ENCODE measurements at regions not wholly inside any gene's neighbourhood (a gene's known extent, or its start where the extent isn't known, plus 50 kb on each side); places are given as distances from the start of the nearest gene placed in this dataset.

DNA sequence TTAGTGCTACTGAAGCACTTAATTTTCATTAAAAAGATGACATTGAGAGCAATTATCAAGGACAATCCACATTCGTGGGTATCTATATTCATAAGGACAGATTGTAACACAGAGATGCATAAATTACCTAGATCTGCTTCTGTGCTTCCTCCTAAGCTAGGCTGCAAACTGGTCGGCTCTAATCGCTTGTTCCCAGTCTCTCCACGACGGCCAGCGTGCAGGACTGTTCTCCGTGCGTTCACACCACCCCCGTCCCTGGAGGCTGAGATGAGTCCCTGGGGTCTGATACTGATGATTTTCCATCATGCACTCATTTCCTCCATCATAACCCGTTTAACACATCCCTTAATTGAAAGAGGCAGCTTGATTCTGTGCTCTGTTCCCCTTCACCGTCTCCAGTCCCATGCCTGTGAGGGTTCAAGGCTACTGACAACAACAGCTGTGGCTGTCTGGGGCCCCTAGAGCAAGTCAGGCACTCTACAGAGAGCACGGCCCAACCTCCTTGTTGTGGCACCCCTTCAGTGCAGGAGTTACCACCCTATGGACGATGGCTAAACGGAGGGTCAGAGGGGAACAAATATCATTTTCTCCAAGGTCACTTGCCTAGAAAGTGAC, 469.6 kb downstream of the NPHP4 start:
- no peak overlapping the region for H2AK5ac ChIP-seq (ENCODE audit: low read depth, low read length)
- no peak overlapping the region for H2BK5ac ChIP-seq (ENCODE audit: low read length)
- no peak overlapping the region for H4K91ac ChIP-seq (ENCODE audit: low read depth, low read length, poor library complexity)
- H3K27ac ChIP-seq (replicated peaks; ENCODE audit: low read length) = no peak overlapping the region
- no peak overlapping the region for H3K4ac ChIP-seq (ENCODE audit: low read length)
- no peaks in the 10 kb centered on the region for H3K9me3 ChIP-seq (replicated peaks in 1 of 2; ENCODE audit: control insufficient read depth in 2 of 2, insufficient read depth in 1 of 2, low read depth in 1 of 2, low read length in 2 of 2)
- no peak overlapping the region for H2BK120ac ChIP-seq (ENCODE audit: low read depth, low read length)
- H3K36me3 ChIP-seq (replicated peaks in 1 of 2; ENCODE audit: control insufficient read depth in 2 of 2, insufficient read depth in 2 of 2, low read length in 2 of 2) = no peaks in the 10 kb centered on the region
- peak overlapping the region; percentile 59 for H3K18ac ChIP-seq (ENCODE audit: low read length)
- no peak overlapping the region for H4K8ac ChIP-seq (ENCODE audit: low read depth, low read length)
- no peak overlapping the region for H2BK15ac ChIP-seq (ENCODE audit: low read length)
- no peak overlapping the region for H2BK12ac ChIP-seq (ENCODE audit: low read length)
- peak overlapping the region; percentile 4 for H3K14ac ChIP-seq (ENCODE audit: low read length)
- DNase-seq (ENCODE audit: low spot score) = no peak
- WGBS, 2 donors (ENCODE audit: extremely low coverage in 2 of 2, insufficient read length in 2 of 2, insufficient replicate concordance in 1 of 2) = no CpG with 5 or more reads among the region's 14 CpGs
- H3K79me1 ChIP-seq (ENCODE audit: low read depth, low read length) = no peaks in the 10 kb centered on the region
- no peak overlapping the region for H3K4me2 ChIP-seq (ENCODE audit: insufficient read depth, low read length, poor library complexity, severe bottlenecking)
- no peak overlapping the region for H2AFZ ChIP-seq (ENCODE audit: low read length)
- peaks cover 0 to 2% of the 10 kb centered on the region in 2 donors for H3K4me1 ChIP-seq (ENCODE audit: control insufficient read depth in 2 of 2, insufficient read depth in 1 of 2, low read depth in 1 of 2, low read length in 2 of 2)
- peaks cover 0 to 3% (median 0%) of the 10 kb centered on the region in 3 experiments for H3K27me3 ChIP-seq (ENCODE audit: control insufficient read depth in 3 of 3, insufficient read depth in 3 of 3, low read depth in 1 of 3, low read length in 3 of 3)
- H3K4me3 ChIP-seq (ENCODE audit: low read length in 2 of 2) = no peak overlapping the region
- H3K23ac ChIP-seq (ENCODE audit: low read depth, low read length, poor library complexity) = no peak overlapping the region
- H3K9ac ChIP-seq (ENCODE audit: low read depth, low read length, poor library complexity) = no peak overlapping the region

- no peak for DNase-seq (ENCODE audit: low spot score)
- Histone ChIP-seq H3K9me3 (replicated peaks in 1 of 2; ENCODE audit: control insufficient read depth in 2 of 2, insufficient read depth in 1 of 2, low read depth in 1 of 2, low read length in 2 of 2) (no peaks in the 10 kb centered on the region), H3K4ac (ENCODE audit: low read length) (no peak overlapping the region), H2BK15ac (ENCODE audit: low read length) (no peak overlapping the region), H3K36me3 (replicated peaks in 1 of 2; ENCODE audit: control insufficient read depth in 2 of 2, insufficient read depth in 2 of 2, low read length in 2 of 2) (no peaks in the 10 kb centered on the region), H2AK5ac (ENCODE audit: low read depth, low read length) (no peak overlapping the region), H3K18ac (ENCODE audit: low read length) (no peak overlapping the region), H3K9ac (ENCODE audit: low read depth, low read length, poor library complexity) (no peak overlapping the region), H2AFZ (ENCODE audit: low read length) (no peak overlapping the region), H3K14ac (ENCODE audit: low read length) (no peak overlapping the region), H3K4me3 (ENCODE audit: low read length in 2 of 2) (no peak overlapping the region), H3K23ac (ENCODE audit: low read depth, low read length, poor library complexity) (no peak overlapping the region), H2BK5ac (ENCODE audit: low read length) (no peak overlapping the region), H2BK12ac (ENCODE audit: low read length) (no peak overlapping the region), H4K8ac (ENCODE audit: low read depth, low read length) (no peak overlapping the region), H2BK120ac (ENCODE audit: low read depth, low read length) (no peak overlapping the region), H4K91ac (ENCODE audit: low read depth, low read length, poor library complexity) (no peak overlapping the region), H3K79me1 (ENCODE audit: low read depth, low read length) (no peaks in the 10 kb centered on the region), H3K27me3 (ENCODE audit: control insufficient read depth in 3 of 3, insufficient read depth in 3 of 3, low read depth in 1 of 3, low read length in 3 of 3) (no peaks in the 10 kb centered on the region), H3K27ac (replicated peaks; ENCODE audit: low read length) (no peak overlapping the region), H3K4me2 (ENCODE audit: insufficient read depth, low read length, poor library complexity, severe bottlenecking) (no peak overlapping the region), H3K4me1 (ENCODE audit: control insufficient read depth in 2 of 2, insufficient read depth in 1 of 2, low read depth in 1 of 2, low read length in 2 of 2) (no peaks in the 10 kb centered on the region)
- WGBS, 2 donors (ENCODE audit: extremely low coverage in 2 of 2, insufficient read length in 2 of 2, insufficient replicate concordance in 1 of 2) = no CpG with 5 or more reads among the region's 10 CpGs
These were observed 472.7 kb downstream of the NPHP4 start for GRCh38 chr1:5519366-5520135.

DNA sequence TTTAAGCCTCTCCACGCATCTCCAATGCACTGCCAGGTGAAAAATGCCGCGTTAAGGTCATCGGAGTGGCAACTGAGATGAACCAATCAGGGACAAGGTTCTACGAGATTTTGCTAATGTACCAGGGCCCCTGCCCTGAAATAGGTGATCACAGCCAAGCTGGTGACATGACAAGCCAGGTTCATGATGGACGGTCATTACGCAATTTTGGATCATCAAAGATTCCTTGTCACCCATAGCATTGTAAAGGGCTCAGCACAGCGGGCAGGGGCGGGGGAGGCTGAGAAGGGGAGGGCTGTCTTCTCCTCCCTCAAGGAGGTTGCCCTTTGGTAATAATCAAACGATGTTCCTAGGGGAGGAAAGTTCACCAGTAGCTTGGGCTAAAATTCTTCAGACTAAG, 475.5 kb downstream of the NPHP4 start:
- no peak overlapping the region for H3K4me2 ChIP-seq (ENCODE audit: insufficient read depth, low read length, poor library complexity, severe bottlenecking)
- no peaks in the 10 kb centered on the region for H3K79me1 ChIP-seq (ENCODE audit: low read depth, low read length)
- H3K9ac ChIP-seq (ENCODE audit: low read depth, low read length, poor library complexity) = no peak overlapping the region
- H4K8ac ChIP-seq (ENCODE audit: low read depth, low read length) = no peak overlapping the region
- H3K4me3 ChIP-seq (ENCODE audit: low read length in 2 of 2) = no peak overlapping the region
- no peak overlapping the region for H3K23ac ChIP-seq (ENCODE audit: low read depth, low read length, poor library complexity)
- H3K9me3 ChIP-seq (replicated peaks in 1 of 2; ENCODE audit: control insufficient read depth in 2 of 2, insufficient read depth in 1 of 2, low read depth in 1 of 2, low read length in 2 of 2) = no peaks in the 10 kb centered on the region
- H2BK5ac ChIP-seq (ENCODE audit: low read length) = no peak overlapping the region
- H2BK12ac ChIP-seq (ENCODE audit: low read length) = no peak overlapping the region
- H3K27ac ChIP-seq (replicated peaks; ENCODE audit: low read length) = no peak overlapping the region
- H2AK5ac ChIP-seq (ENCODE audit: low read depth, low read length) = no peak overlapping the region
- no peaks in the 10 kb centered on the region for H3K27me3 ChIP-seq (ENCODE audit: control insufficient read depth in 3 of 3, insufficient read depth in 3 of 3, low read depth in 1 of 3, low read length in 3 of 3)
- H2AFZ ChIP-seq (ENCODE audit: low read length) = no peak overlapping the region
- H2BK15ac ChIP-seq (ENCODE audit: low read length) = no peak overlapping the region
- no peak overlapping the region for H3K18ac ChIP-seq (ENCODE audit: low read length)
- WGBS, 2 donors (ENCODE audit: extremely low coverage in 2 of 2, insufficient read length in 2 of 2, insufficient replicate concordance in 1 of 2) = no CpG with 5 or more reads among the region's 10 CpGs
- no peak overlapping the region for H4K91ac ChIP-seq (ENCODE audit: low read depth, low read length, poor library complexity)
- H3K4ac ChIP-seq (ENCODE audit: low read length) = no peak overlapping the region
- H3K4me1 ChIP-seq (ENCODE audit: control insufficient read depth in 2 of 2, insufficient read depth in 1 of 2, low read depth in 1 of 2, low read length in 2 of 2) = peaks cover 0 to 4% of the 10 kb centered on the region in 2 donors
- H2BK120ac ChIP-seq (ENCODE audit: low read depth, low read length) = no peak overlapping the region
- peak overlapping the region; percentile 61 for H3K14ac ChIP-seq (ENCODE audit: low read length)
- no peaks in the 10 kb centered on the region for H3K36me3 ChIP-seq (replicated peaks in 1 of 2; ENCODE audit: control insufficient read depth in 2 of 2, insufficient read depth in 2 of 2, low read length in 2 of 2)
- DNase-seq (ENCODE audit: low spot score) = no peak

DNA sequence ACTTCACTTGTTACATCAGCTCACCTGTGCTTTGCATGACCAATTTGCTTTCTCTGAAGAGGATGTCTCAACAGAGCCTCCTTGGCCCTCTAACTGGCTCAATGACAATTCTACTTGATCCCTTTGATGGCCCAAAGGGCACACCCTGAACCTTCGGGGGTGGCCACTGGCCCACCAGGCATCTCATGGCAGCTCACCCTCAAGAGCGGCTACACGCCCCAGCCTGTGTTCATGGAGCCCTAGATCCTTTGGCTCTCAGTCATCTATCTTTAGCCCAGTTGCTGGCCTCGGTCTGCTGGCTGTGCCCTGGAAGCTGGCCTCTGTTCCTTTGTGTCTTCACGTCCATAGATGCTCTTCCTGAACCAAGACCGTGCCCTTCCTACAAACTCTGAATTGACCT, 476.7 kb downstream of the NPHP4 start:
- Histone ChIP-seq H2AFZ (ENCODE audit: low read length) (no peak overlapping the region), H3K4me3 (ENCODE audit: low read length in 2 of 2) (no peak overlapping the region), H4K91ac (ENCODE audit: low read depth, low read length, poor library complexity) (no peak overlapping the region), H3K4me2 (ENCODE audit: insufficient read depth, low read length, poor library complexity, severe bottlenecking) (no peak overlapping the region), H3K9me3 (replicated peaks in 1 of 2; ENCODE audit: control insufficient read depth in 2 of 2, insufficient read depth in 1 of 2, low read depth in 1 of 2, low read length in 2 of 2) (no peaks in the 10 kb centered on the region), H3K14ac (ENCODE audit: low read length) (no peak overlapping the region), H3K4me1 (ENCODE audit: control insufficient read depth in 2 of 2, insufficient read depth in 1 of 2, low read depth in 1 of 2, low read length in 2 of 2) (peaks cover 0 to 4% of the 10 kb centered on the region in 2 donors), H3K9ac (ENCODE audit: low read depth, low read length, poor library complexity) (no peak overlapping the region), H3K23ac (ENCODE audit: low read depth, low read length, poor library complexity) (no peak overlapping the region), H3K18ac (ENCODE audit: low read length) (no peak overlapping the region), H3K4ac (ENCODE audit: low read length) (no peak overlapping the region), H3K27me3 (ENCODE audit: control insufficient read depth in 3 of 3, insufficient read depth in 3 of 3, low read depth in 1 of 3, low read length in 3 of 3) (peaks cover 0 to 3% (median 0%) of the 10 kb centered on the region in 3 experiments), H2AK5ac (ENCODE audit: low read depth, low read length) (no peak overlapping the region), H2BK12ac (ENCODE audit: low read length) (no peak overlapping the region), H3K79me1 (ENCODE audit: low read depth, low read length) (no peaks in the 10 kb centered on the region), H3K36me3 (replicated peaks in 1 of 2; ENCODE audit: control insufficient read depth in 2 of 2, insufficient read depth in 2 of 2, low read length in 2 of 2) (no peaks in the 10 kb centered on the region), H4K8ac (ENCODE audit: low read depth, low read length) (no peak overlapping the region), H2BK15ac (ENCODE audit: low read length) (no peak overlapping the region), H2BK5ac (ENCODE audit: low read length) (no peak overlapping the region), H2BK120ac (ENCODE audit: low read depth, low read length) (no peak overlapping the region), H3K27ac (replicated peaks; ENCODE audit: low read length) (no peak overlapping the region)
- DNase-seq (ENCODE audit: low spot score) = no peak
- no CpG with 5 or more reads among the region's 6 CpGs for WGBS, 2 donors (ENCODE audit: extremely low coverage in 2 of 2, insufficient read length in 2 of 2, insufficient replicate concordance in 1 of 2)
